GM23338 (cell line): ENCODE measurements at regions not wholly inside any gene's neighbourhood (a gene's known extent, or its start where the extent isn't known, plus 50 kb on each side); places are given as distances from the start of the nearest gene placed in this dataset.

ENCODE experiments used
- ATAC-seq: fragments of 200-7000 bp; cut with Tn5 transposase; 3 replicates; pipeline ENCODE4 v1.9.1; 2020
- DNase-seq: peaks from one replicate; pipeline ENCODE4 v3.0.0-alpha.2; 2015; ENCODE audit warnings: low spot score
- H2AFZ ChIP-seq: fragments of 200-600 bp; sonication (generic); 2 replicates; pipeline ENCODE4 v1.8.0; 2016; ENCODE audit warnings: antibody characterized with exemption, mild to moderate bottlenecking, moderate library complexity
- H3F3A ChIP-seq: fragments of 200-600 bp; sonication (generic); replicated peaks from 2 replicates; pipeline ENCODE4 v1.8.0; 2017; ENCODE audit warnings: antibody characterized with exemption, mixed run types, low read depth
- H3K27ac ChIP-seq: fragments of 200-600 bp; sonication (generic); 2 replicates; pipeline ENCODE4 v1.6.1; 2016; ENCODE audit warnings: low read depth
- H3K27me3 ChIP-seq: fragments of 200-600 bp; sonication (generic); 2 replicates; pipeline ENCODE4 v1.8.0; 2016; ENCODE audit warnings: mild to moderate bottlenecking, mixed run types, moderate library complexity; ENCODE audit not compliant: insufficient read depth
- H3K36me3 ChIP-seq: fragments of 200-600 bp; sonication (generic); 2 replicates; pipeline ENCODE4 v1.8.0; 2016; ENCODE audit warnings: mild to moderate bottlenecking; ENCODE audit not compliant: insufficient read depth
- H3K4me1 ChIP-seq: fragments of 200-600 bp; sonication (generic); 2 replicates; pipeline ENCODE4 v1.8.0; 2016; ENCODE audit warnings: mild to moderate bottlenecking, moderate library complexity; ENCODE audit not compliant: insufficient read depth
- H3K4me2 ChIP-seq: fragments of 200-600 bp; sonication (generic); 2 replicates; pipeline ENCODE4 v1.7.1; 2017; ENCODE audit warnings: mixed run types
- H3K4me3 ChIP-seq: fragments of 200-600 bp; sonication (generic); 2 replicates; pipeline ENCODE4 v1.6.1; 2016; ENCODE audit warnings: mixed run types
- H3K79me2 ChIP-seq: fragments of 200-600 bp; sonication (generic); replicated peaks from 2 replicates; pipeline ENCODE4 v1.8.0; 2017; ENCODE audit warnings: mild to moderate bottlenecking; ENCODE audit not compliant: insufficient read depth
- H3K9me2 ChIP-seq: fragments of 200-600 bp; sonication (generic); 2 replicates; pipeline ENCODE4 v1.8.0; 2017; ENCODE audit not compliant: insufficient read depth
- H4K20me1 ChIP-seq: fragments of 200-600 bp; sonication (generic); replicated peaks from 2 replicates; pipeline ENCODE4 v1.8.0; 2017; ENCODE audit warnings: mild to moderate bottlenecking; ENCODE audit not compliant: insufficient read depth
- H3K27ac Mint-ChIP-seq: 2 replicates; pipeline ENCODE4 v1.8.0; 2020; ENCODE audit warnings: inconsistent platforms, mild to moderate bottlenecking, moderate library complexity, mixed read lengths
- H3K27me3 Mint-ChIP-seq: 3 replicates; pipeline ENCODE4 v1.8.0; 2022; ENCODE audit warnings: low read depth, mild to moderate bottlenecking, moderate library complexity, mixed read lengths, inconsistent platforms; ENCODE audit not compliant: insufficient read depth, poor library complexity
- H3K36me3 Mint-ChIP-seq: 3 replicates; pipeline ENCODE4 v1.8.0; 2021; ENCODE audit warnings: low read depth, mild to moderate bottlenecking, inconsistent platforms, moderate library complexity, mixed read lengths
- H3K4me1 Mint-ChIP-seq: 3 replicates; pipeline ENCODE4 v1.8.0; 2020; ENCODE audit warnings: mild to moderate bottlenecking, inconsistent platforms, mixed read lengths
- H3K4me3 Mint-ChIP-seq: 3 replicates; pipeline ENCODE4 v1.8.0; 2021; ENCODE audit warnings: moderate library complexity, mild to moderate bottlenecking, inconsistent platforms, mixed read lengths
- H3K9me3 Mint-ChIP-seq: 3 replicates; pipeline ENCODE4 v1.8.0; 2020; ENCODE audit warnings: moderate library complexity, mild to moderate bottlenecking, inconsistent platforms, mixed read lengths
- CREB1 ChIP-seq: fragments of 250-450 bp; sonication (Bioruptor Pico); IDR thresholded peaks from 2 replicates; pipeline ENCODE4 v1.5.0; 2020; ENCODE audit warnings: low read depth, mild to moderate bottlenecking, moderate library complexity
- CTCF ChIP-seq, 2 experiments: fragments of 200-600 bp in 1 of 2; sonication (generic) in 1 of 2; conservative IDR thresholded peaks; 2 replicates each; pipeline versions ENCODE4 v1.5.1 to v1.6.1; 2016 to 2017; ENCODE audit warnings: antibody characterized with exemption in 2 of 2, low read depth in 2 of 2, mild to moderate bottlenecking in 2 of 2, moderate library complexity in 1 of 2
- ETS1 ChIP-seq: IDR thresholded peaks from 2 replicates; pipeline ENCODE4 v1.6.1; 2016; ENCODE audit warnings: antibody characterized with exemption
- EZH2 ChIP-seq: fragments of 200-600 bp; sonication (generic); IDR thresholded peaks from one replicate; pipeline ENCODE4 v1.8.0; 2017; ENCODE audit warnings: antibody characterized with exemption, mild to moderate bottlenecking, low read depth; ENCODE audit not compliant: unreplicated experiment
- EZH2phosphoT487 ChIP-seq: fragments of 200-600 bp; sonication (generic); IDR thresholded peaks from one replicate; pipeline ENCODE4 v1.8.1; 2018; ENCODE audit warnings: antibody characterized with exemption; ENCODE audit not compliant: unreplicated experiment
- JUNB ChIP-seq: IDR thresholded peaks from one replicate; pipeline ENCODE4 v1.6.1; 2016; ENCODE audit warnings: antibody characterized with exemption; ENCODE audit not compliant: unreplicated experiment
- NANOG ChIP-seq: IDR thresholded peaks from 2 replicates; pipeline ENCODE4 v1.6.1; 2016; ENCODE audit warnings: antibody characterized with exemption, borderline replicate concordance
- POLR2AphosphoS5 ChIP-seq: IDR thresholded peaks from 2 replicates; pipeline ENCODE4 v1.6.1; 2016; ENCODE audit warnings: antibody characterized with exemption, low read depth
- REST ChIP-seq: IDR thresholded peaks from one replicate; pipeline ENCODE4 v1.6.1; 2018; ENCODE audit warnings: antibody characterized with exemption; ENCODE audit not compliant: unreplicated experiment
- STAT1 ChIP-seq: IDR thresholded peaks from one replicate; pipeline ENCODE4 v1.6.1; 2016; ENCODE audit warnings: antibody characterized with exemption; ENCODE audit not compliant: unreplicated experiment
- ZNF114 ChIP-seq: fragments of 250-450 bp; sonication (Bioruptor Pico); IDR thresholded peaks from 2 replicates; pipeline ENCODE4 v1.5.0; 2020; ENCODE audit warnings: mild to moderate bottlenecking, moderate library complexity
- ZNF331 ChIP-seq: fragments of 250-450 bp; sonication (Bioruptor Pico); IDR thresholded peaks from 2 replicates; pipeline ENCODE4 v1.5.0; 2020; ENCODE audit warnings: low read depth, mild to moderate bottlenecking, moderate library complexity
- ZNF462 ChIP-seq: fragments of 250-450 bp; sonication (Bioruptor Pico); IDR thresholded peaks from 2 replicates; pipeline ENCODE4 v1.5.0; 2020; ENCODE audit warnings: mild to moderate bottlenecking, moderate library complexity

GRCh38 chr16:63326736-63327339 is 1290.6 kb upstream of the CDH8 start:
- no peaks in the 10 kb centered on the region; the same call in 2 of the 3 replicates for H3K9me3 Mint-ChIP-seq

More at GRCh38 chr16:63326736-63327339, 1290.6 kb upstream of the CDH8 start:
- H3K4me3 Mint-ChIP-seq: no peak overlapping the region
- Histone ChIP-seq H3K9me2 (peaks cover 3% of the 10 kb centered on the region; the same call in 1 of the 2 replicates), H3K4me1 (no peaks in the 10 kb centered on the region), H2AFZ (no peak overlapping the region), H3K4me3 (no peak overlapping the region), H3K27ac (no peak overlapping the region), H3F3A (no peaks in the 10 kb centered on the region), H3K36me3 (no peaks in the 10 kb centered on the region), H3K4me2 (no peak overlapping the region), H3K79me2 (no peaks in the 10 kb centered on the region), H4K20me1 (no peaks in the 10 kb centered on the region), H3K27me3 (no peaks in the 10 kb centered on the region)
- peaks cover 10% of the 10 kb centered on the region; the same call in 2 of the 3 replicates for H3K4me1 Mint-ChIP-seq
- DNase-seq (no peak), ATAC-seq (no peak)
- no peak overlapping the region for H3K27ac Mint-ChIP-seq
- no peak for TF ChIP-seq ZNF114 (CRISPR knock-in tag)
- no peak for TF ChIP-seq ZNF331 (CRISPR knock-in tag)
- TF ChIP-seq ETS1: no peak
- TF ChIP-seq CTCF (conservative IDR thresholded peaks at IDR 0.05; ENCODE audit: low read depth in 2 of 2): no peak
- TF ChIP-seq JUNB: no peak
- TF ChIP-seq NANOG: no peak
- TF ChIP-seq ZNF462: no peak
- TF ChIP-seq CREB1 (CRISPR knock-in tag): no peak
- TF ChIP-seq POLR2AphosphoS5: no peak
- no peak for TF ChIP-seq STAT1
- TF ChIP-seq REST: no peak
- no peak for TF ChIP-seq EZH2phosphoT487
- no peak for TF ChIP-seq EZH2
- no peaks in the 10 kb centered on the region for H3K27me3 Mint-ChIP-seq
- H3K36me3 Mint-ChIP-seq: no peaks in the 10 kb centered on the region
